Erythroblast (primary cell): ENCODE measurements at regions not wholly inside any gene's neighbourhood (a gene's known extent, or its start where the extent isn't known, plus 50 kb on each side); places are given as distances from the start of the nearest gene placed in this dataset.

Experiments used
- GATA1 ChIP-seq: IDR thresholded peaks from 2 replicates; pipeline ENCODE4 v1.6.1; 2011; ENCODE audit warnings: low read depth, mild to moderate bottlenecking, control low read depth, low read length, moderate library complexity
- POLR2A ChIP-seq: IDR thresholded peaks from 2 replicates; pipeline ENCODE4 v1.6.1; 2011; ENCODE audit warnings: mild to moderate bottlenecking, low read length

DNA sequence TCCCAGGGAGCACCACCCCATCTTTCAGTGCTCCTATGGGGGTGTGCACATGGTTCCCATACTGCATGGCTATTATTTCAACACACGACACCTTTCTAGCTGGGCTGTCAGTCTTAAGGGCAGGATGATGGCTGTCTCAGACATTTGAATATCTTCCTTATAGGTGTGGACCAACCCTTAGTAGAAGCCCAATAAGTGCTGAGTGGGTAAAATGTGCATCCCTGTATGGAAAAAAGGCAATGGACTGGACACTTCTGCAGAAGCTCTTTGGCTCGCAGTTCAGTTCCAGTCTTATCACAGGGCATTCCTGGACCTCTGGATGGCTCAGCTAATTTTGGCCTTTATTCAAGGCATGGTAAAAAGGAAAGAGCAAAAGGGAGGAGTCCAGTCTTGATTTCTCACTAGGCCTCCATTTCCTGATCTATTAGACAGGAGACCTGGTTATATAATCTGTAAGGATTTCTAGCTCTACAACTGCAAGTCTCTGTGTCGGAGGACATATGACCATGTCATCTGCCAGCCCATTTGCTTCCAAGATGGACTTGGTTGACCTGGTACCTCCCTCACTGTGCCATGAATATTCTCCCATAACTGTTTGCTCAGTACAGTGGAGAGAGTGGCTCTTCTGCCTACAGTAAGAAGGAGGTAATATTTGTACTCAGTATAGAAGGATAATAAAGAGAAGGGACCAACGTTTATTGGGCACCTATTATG is 53.8 kb upstream of the RASGRP1 start:
- TF ChIP-seq POLR2A: no peak
- TF ChIP-seq GATA1: no peak
